ENCODE measurements at regions not wholly inside any gene's neighbourhood (a gene's known extent, or its start where the extent isn't known, plus 50 kb on each side); places are given as distances from the start of the nearest gene placed in this dataset.

GRCh38 chr7:94843553-94843952 is 63.8 kb upstream of the PPP1R9A start (continued):
- no peak for TF ChIP-seq ZNF462 (CRISPR knock-in tag; IDR thresholded peaks at IDR 0.05)

- Mint-ChIP-seq H3K9me3 (peaks cover 52% of the 10 kb centered on the region), H3K36me3 (ENCODE audit: low read depth) (peaks cover 35% of the 10 kb centered on the region), H3K4me3 (no peak overlapping the region), H3K27ac (no peak overlapping the region), H3K27me3 (ENCODE audit: insufficient read depth, low read depth, poor library complexity) (no peaks in the 10 kb centered on the region), H3K4me1 (no peaks in the 10 kb centered on the region)
- Histone ChIP-seq H3K27ac (ENCODE audit: low read depth) (no peak overlapping the region), H3F3A (replicated peaks; ENCODE audit: low read depth) (no peaks in the 10 kb centered on the region), H4K20me1 (replicated peaks; ENCODE audit: insufficient read depth) (no peaks in the 10 kb centered on the region), H3K4me1 (ENCODE audit: insufficient read depth) (no peaks in the 10 kb centered on the region), H2AFZ (no peak overlapping the region), H3K9me2 (ENCODE audit: insufficient read depth) (no peaks in the 10 kb centered on the region), H3K36me3 (ENCODE audit: insufficient read depth) (no peaks in the 10 kb centered on the region; the same call in 1 of the 2 replicates), H3K4me2 (no peak overlapping the region), H3K27me3 (ENCODE audit: insufficient read depth) (no peaks in the 10 kb centered on the region), H3K79me2 (replicated peaks; ENCODE audit: insufficient read depth) (no peaks in the 10 kb centered on the region), H3K4me3 (no peak overlapping the region)
- DNase-seq (ENCODE audit: low spot score) (no peak), ATAC-seq (no peak)
- TF ChIP-seq ETS1 (IDR thresholded peaks at IDR 0.05) (no peak), NANOG (IDR thresholded peaks at IDR 0.05; ENCODE audit: borderline replicate concordance) (no peak), ZNF462 (CRISPR knock-in tag; IDR thresholded peaks at IDR 0.05) (no peak), JUNB (IDR thresholded peaks at IDR 0.05; ENCODE audit: unreplicated experiment) (no peak), EZH2phosphoT487 (IDR thresholded peaks at IDR 0.05; ENCODE audit: unreplicated experiment) (no peak), ZNF331 (CRISPR knock-in tag; IDR thresholded peaks at IDR 0.05; ENCODE audit: low read depth) (no peak), CREB1 (CRISPR knock-in tag; IDR thresholded peaks at IDR 0.05; ENCODE audit: low read depth) (no peak), STAT1 (IDR thresholded peaks at IDR 0.05; ENCODE audit: unreplicated experiment) (no peak)
Observed at GRCh38 chr7:94848531-94848930, 58.9 kb upstream of the PPP1R9A start.
